GM18909 (cell line): ENCODE measurements at regions not wholly inside any gene's neighbourhood (a gene's known extent, or its start where the extent isn't known, plus 50 kb on each side); places are given as distances from the start of the nearest gene placed in this dataset.
A peak's percentile ranks its signal among the peaks of the same experiment; 100 is the strongest.
"Not testable (repeated sequence)": the region's sequence is repeated elsewhere in the genome, so short reads cannot be mapped to it uniquely, and the experiment has no call there.

Experiments
- ATAC-seq: cut with Tn5 transposase; IDR thresholded peaks from one replicate; pipeline ENCODE4 v1.9.1; 2021; ENCODE audit warnings: mild to moderate bottlenecking; ENCODE audit not compliant: unreplicated experiment, poor library complexity

- no peak for ATAC-seq
Observed at GRCh38 chr12:90712671-90713070, 242.3 kb downstream of the CCER1 start.

- ATAC-seq: no peak
Observed at GRCh38 chr12:90710711-90711110, 244.3 kb downstream of the CCER1 start.

GRCh38 chr12:90706036-90706435 is 248.9 kb downstream of the CCER1 start:
- ATAC-seq: no peak

- ATAC-seq: no peak
Observed at GRCh38 chr12:90695415-90695814, 259.6 kb downstream of the CCER1 start.

GRCh38 chr12:90690120-90690519 is 264.9 kb downstream of the CCER1 start:
- peak; percentile 52 for ATAC-seq

- not testable (repeated sequence) for ATAC-seq
Observed at GRCh38 chr12:90687682-90688081, 267.3 kb downstream of the CCER1 start.

- ATAC-seq: no peak
Observed at GRCh38 chr12:90683871-90684270, 271.1 kb downstream of the CCER1 start.

GRCh38 chr12:90682398-90682797 is 272.6 kb downstream of the CCER1 start:
- ATAC-seq: no peak

GRCh38 chr12:90679674-90680073 is 275.3 kb downstream of the CCER1 start:
- ATAC-seq: no peak

- no peak for ATAC-seq
Observed at GRCh38 chr12:90677552-90677951, 277.4 kb downstream of the CCER1 start.

- ATAC-seq: no peak
Observed at GRCh38 chr12:90677055-90677454, 277.9 kb downstream of the CCER1 start.

- ATAC-seq: no peak
Observed at GRCh38 chr12:90675106-90675505, 279.9 kb downstream of the CCER1 start.

GRCh38 chr12:90672081-90672480 is 282.9 kb downstream of the CCER1 start:
- ATAC-seq: no peak

GRCh38 chr12:90663949-90664348 is 291.0 kb downstream of the CCER1 start:
- ATAC-seq: not testable (repeated sequence)

- ATAC-seq: no peak
Observed at GRCh38 chr12:90659060-90659459, 295.9 kb downstream of the CCER1 start.

GRCh38 chr12:90653040-90653439 is 301.9 kb downstream of the CCER1 start:
- ATAC-seq: no peak

- ATAC-seq: no peak
Observed at GRCh38 chr12:90652280-90652679, 302.7 kb downstream of the CCER1 start.

- ATAC-seq: no peak
Observed at GRCh38 chr12:90645181-90645580, 309.8 kb downstream of the CCER1 start.

GRCh38 chr12:90631591-90632212 is 323.3 kb downstream of the CCER1 start:
- ATAC-seq: no peak

GRCh38 chr12:90630006-90630405 is 325.0 kb downstream of the CCER1 start:
- ATAC-seq: no peak

GRCh38 chr12:90628213-90628612 is 326.8 kb downstream of the CCER1 start:
- ATAC-seq: no peak

GRCh38 chr12:90627180-90627896 is 327.6 kb downstream of the CCER1 start:
- ATAC-seq: no peak
